IMR-90 (cell line): ENCODE measurements at regions not wholly inside any gene's neighbourhood (a gene's known extent, or its start where the extent isn't known, plus 50 kb on each side); places are given as distances from the start of the nearest gene placed in this dataset.

Experiments
- ATAC-seq: fragments of 200-7000 bp; cut with Tn5 transposase; 2 replicates; pipeline ENCODE4 v1.9.1; 2020; ENCODE audit warnings: low read depth, mild to moderate bottlenecking, moderate library complexity
- BruUV-seq: library from RNA; stranded (reverse); fragments of 400-500 nt; replicated peaks from 2 replicates; lab custom pipeline; 2021; lab: Mats Ljungman, UMichigan
- CTCF ChIA-PET: fragments of 300-600 bp; formaldehyde crosslinking; extraction: SDS; loops from one replicate; lab custom pipeline; 2021; ENCODE audit warnings: antibody characterized with exemption; lab: Yijun Ruan, JAX
- POLR2A ChIA-PET: fragments of 300-600 bp; sonication (Branson Sonifier 250); formaldehyde crosslinking; loops from one replicate; lab custom pipeline; 2022; ENCODE audit warnings: antibody characterized with exemption; ENCODE audit not compliant: unreplicated experiment; lab: Charles Lee
- DNase-seq: peaks from one replicate; pipeline ENCODE4 v3.0.0; 2013
- H2AFZ ChIP-seq: replicated peaks from 2 replicates; pipeline ENCODE3; 2013; ENCODE audit warnings: low read length, mild to moderate bottlenecking; ENCODE audit not compliant: poor library complexity
- H2AK5ac ChIP-seq: 2 replicates; pipeline ENCODE4 v1.6.1; 2013; ENCODE audit warnings: low read depth, low read length, inconsistent platforms
- H2AK9ac ChIP-seq: replicated peaks from 2 replicates; pipeline ENCODE3; 2013; ENCODE audit warnings: mild to moderate bottlenecking, low read depth, low read length, moderate library complexity; ENCODE audit not compliant: poor library complexity
- H2BK120ac ChIP-seq: 2 replicates; pipeline ENCODE4 v1.6.1; 2013; ENCODE audit warnings: low read depth, low read length, inconsistent platforms
- H2BK15ac ChIP-seq: 3 replicates; pipeline ENCODE4 v1.6.1; 2013; ENCODE audit warnings: low read depth, low read length, inconsistent platforms
- H2BK20ac ChIP-seq: 2 replicates; pipeline ENCODE4 v1.6.1; 2013; ENCODE audit warnings: low read depth, mild to moderate bottlenecking, inconsistent platforms, low read length, moderate library complexity
- H2BK5ac ChIP-seq: 2 replicates; pipeline ENCODE4 v1.6.1; 2013; ENCODE audit warnings: mild to moderate bottlenecking, low read depth, low read length, inconsistent platforms; ENCODE audit not compliant: poor library complexity, severe bottlenecking
- H3K14ac ChIP-seq: replicated peaks from 2 replicates; pipeline ENCODE4 v1.6.1; 2013; ENCODE audit warnings: low read depth, low read length, inconsistent platforms
- H3K18ac ChIP-seq: 2 replicates; pipeline ENCODE4 v1.6.1; 2013; ENCODE audit warnings: low read depth, low read length, control low read depth
- H3K23ac ChIP-seq: 2 replicates; pipeline ENCODE4 v1.6.1; 2013; ENCODE audit warnings: low read depth, low read length, inconsistent platforms
- H3K27ac ChIP-seq: 2 replicates; pipeline ENCODE4 v1.5.1; 2013; ENCODE audit warnings: mild to moderate bottlenecking, control low read depth, low read length; ENCODE audit not compliant: insufficient read depth
- H3K27me3 ChIP-seq: 2 replicates; pipeline ENCODE4 v1.6.1; 2013; ENCODE audit warnings: low read length; ENCODE audit not compliant: control insufficient read depth, insufficient read depth
- H3K36me3 ChIP-seq: 2 replicates; pipeline ENCODE4 v1.6.1; 2013; ENCODE audit warnings: low read length, mixed read lengths; ENCODE audit not compliant: control insufficient read depth, insufficient read depth
- H3K4ac ChIP-seq: 2 replicates; pipeline ENCODE4 v1.6.1; 2013; ENCODE audit warnings: low read depth, low read length, inconsistent platforms
- H3K4me1 ChIP-seq: 2 replicates; pipeline ENCODE4 v1.6.1; 2013; ENCODE audit warnings: low read length, mixed read lengths; ENCODE audit not compliant: control insufficient read depth, insufficient read depth
- H3K4me2 ChIP-seq: 2 replicates; pipeline ENCODE4 v1.6.1; 2013; ENCODE audit warnings: low read depth, mild to moderate bottlenecking, control low read depth, low read length, moderate library complexity
- H3K4me3 ChIP-seq: 2 replicates; pipeline ENCODE4 v1.5.1; 2013; ENCODE audit warnings: low read depth, mild to moderate bottlenecking, control low read depth, low read length, moderate library complexity; ENCODE audit not compliant: insufficient read depth
- H3K56ac ChIP-seq: 2 replicates; pipeline ENCODE4 v1.6.1; 2013; ENCODE audit warnings: low read length, inconsistent platforms; ENCODE audit not compliant: insufficient read depth; ENCODE audit errors: extremely low read depth
- H3K79me1 ChIP-seq, 2 experiments: 2 replicates each; pipeline ENCODE4 v1.6.1; 2013; ENCODE audit warnings: low read length in 2 of 2, inconsistent platforms in 1 of 2, low read depth in 1 of 2
- H3K9ac ChIP-seq: 2 replicates; pipeline ENCODE4 v1.6.1; 2013; ENCODE audit warnings: low read depth, low read length, control low read depth
- H3K9me1 ChIP-seq: 2 replicates; pipeline ENCODE4 v1.6.1; 2013; ENCODE audit warnings: low read length, inconsistent platforms; ENCODE audit not compliant: insufficient read depth
- H3K9me3 ChIP-seq: 2 replicates; pipeline ENCODE4 v1.6.1; 2013; ENCODE audit warnings: low read length; ENCODE audit not compliant: control insufficient read depth, insufficient read depth
- H4K20me1 ChIP-seq: 2 replicates; pipeline ENCODE4 v1.6.1; 2013; ENCODE audit warnings: low read length, inconsistent platforms; ENCODE audit not compliant: insufficient read depth
- H4K5ac ChIP-seq: 2 replicates; pipeline ENCODE4 v1.6.1; 2013; ENCODE audit warnings: mild to moderate bottlenecking, low read depth, low read length, control low read depth
- H4K8ac ChIP-seq, 2 experiments: 2 replicates each; pipeline ENCODE4 v1.6.1; 2013; ENCODE audit warnings: low read depth in 2 of 2, low read length in 2 of 2, control low read depth in 1 of 2, inconsistent platforms in 1 of 2
- H4K91ac ChIP-seq: 2 replicates; pipeline ENCODE4 v1.6.1; 2013; ENCODE audit warnings: low read depth, low read length, inconsistent platforms; ENCODE audit not compliant: insufficient read depth
- MAZ ChIP-seq: IDR thresholded peaks from 2 replicates; pipeline ENCODE4 v1.6.1; 2012; ENCODE audit warnings: low read depth, mild to moderate bottlenecking, low read length, improper control_type of control experiment, moderate library complexity, borderline replicate concordance
- MXI1 ChIP-seq: IDR thresholded peaks from 2 replicates; pipeline ENCODE4 v1.6.1; 2012; ENCODE audit warnings: low read depth, mild to moderate bottlenecking, low read length, moderate library complexity, borderline replicate concordance
- NFE2L2 ChIP-seq: fragments of 150-350 bp; IDR thresholded peaks from 2 replicates; pipeline ENCODE4 v1.6.1; 2016; ENCODE audit warnings: low read depth, mild to moderate bottlenecking, low read length
- WGBS, 2 experiments: methylation state at CpG; one replicate each; pipeline versions ENCODE4 v1.1.5 to v1.1.7; 2013; ENCODE audit warnings: missing lambda C conversion rate in 2 of 2; ENCODE audit not compliant: insufficient read length in 1 of 2; ENCODE audit errors: extremely low coverage in 2 of 2; 5-methylcytosine and 5-hydroxymethylcytosine counted together
- dilution Hi-C: fragments of 300-500 bp; cut with HindIII; formaldehyde crosslinking; loops from one replicate; pipeline ENCODE4 v1.14.3; 2018; ENCODE audit warnings: low sequenced_read_pairs; ENCODE audit not compliant: unreplicated experiment
- in situ Hi-C: fragments of 300-500 bp; cut with MboI; formaldehyde crosslinking; loops from 3 replicates; pipeline ENCODE4 v1.14.3; 2019; ENCODE audit warnings: low sequenced_read_pairs, inconsistent platforms, mixed read lengths
- intact Hi-C: fragments of 100-400 bp; cut with micrococcal nuclease; formaldehyde crosslinking; loops from 2 replicates; pipeline ENCODE4 v1.10.0; 2022
- TF ChIP-seq, protein P1 (sequence below): fragments of 150-350 bp; IDR thresholded peaks from 2 replicates; pipeline ENCODE4 v1.6.1; 2017; ENCODE audit warnings: mild to moderate bottlenecking, antibody characterized with exemption, low read length, low read depth
- TF ChIP-seq, protein P2 (sequence below): conservative IDR thresholded peaks from 2 replicates; pipeline ENCODE4 v1.5.1; 2012; ENCODE audit warnings: mild to moderate bottlenecking, low read depth, low read length, improper control_type of control experiment

DNA sequence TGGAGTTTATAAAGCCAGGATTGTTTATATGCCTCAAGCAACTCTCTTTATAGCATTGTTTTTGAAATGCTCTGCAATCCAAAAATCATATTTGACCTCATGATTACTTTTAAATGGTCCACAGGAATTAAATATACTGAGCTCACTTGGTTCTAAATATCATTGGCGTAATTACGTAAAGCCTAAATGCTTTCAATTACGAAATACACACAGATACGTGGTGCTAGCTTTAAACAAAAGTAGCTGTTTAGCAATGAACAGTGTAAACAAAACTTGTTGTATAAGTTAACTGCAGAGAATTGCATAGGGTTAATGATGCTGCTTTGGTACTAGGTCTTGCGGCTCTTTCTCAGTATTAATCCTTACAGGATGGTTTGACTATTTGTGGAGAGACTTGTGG lies 346.6 kb downstream of the COG6 start:
- H4K20me1 ChIP-seq: no peaks in the 10 kb centered on the region
- H3K23ac ChIP-seq: no peak overlapping the region
- ChIA-PET POLR2A (no interaction called here), CTCF (no interaction called here)
- no peak overlapping the region for H2BK20ac ChIP-seq
- no peak overlapping the region for H3K18ac ChIP-seq
- no peaks in the 10 kb centered on the region for H3K9me1 ChIP-seq
- DNase-seq (no peak), ATAC-seq (no peak)
- H3K27me3 ChIP-seq: no peaks in the 10 kb centered on the region
- H4K5ac ChIP-seq: no peak overlapping the region
- H3K36me3 ChIP-seq: no peaks in the 10 kb centered on the region
- H2BK5ac ChIP-seq: no peak overlapping the region
- TF ChIP-seq, protein P1, sequence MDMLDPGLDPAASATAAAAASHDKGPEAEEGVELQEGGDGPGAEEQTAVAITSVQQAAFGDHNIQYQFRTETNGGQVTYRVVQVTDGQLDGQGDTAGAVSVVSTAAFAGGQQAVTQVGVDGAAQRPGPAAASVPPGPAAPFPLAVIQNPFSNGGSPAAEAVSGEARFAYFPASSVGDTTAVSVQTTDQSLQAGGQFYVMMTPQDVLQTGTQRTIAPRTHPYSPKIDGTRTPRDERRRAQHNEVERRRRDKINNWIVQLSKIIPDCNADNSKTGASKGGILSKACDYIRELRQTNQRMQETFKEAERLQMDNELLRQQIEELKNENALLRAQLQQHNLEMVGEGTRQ: no peak
- TF ChIP-seq, protein P2, sequence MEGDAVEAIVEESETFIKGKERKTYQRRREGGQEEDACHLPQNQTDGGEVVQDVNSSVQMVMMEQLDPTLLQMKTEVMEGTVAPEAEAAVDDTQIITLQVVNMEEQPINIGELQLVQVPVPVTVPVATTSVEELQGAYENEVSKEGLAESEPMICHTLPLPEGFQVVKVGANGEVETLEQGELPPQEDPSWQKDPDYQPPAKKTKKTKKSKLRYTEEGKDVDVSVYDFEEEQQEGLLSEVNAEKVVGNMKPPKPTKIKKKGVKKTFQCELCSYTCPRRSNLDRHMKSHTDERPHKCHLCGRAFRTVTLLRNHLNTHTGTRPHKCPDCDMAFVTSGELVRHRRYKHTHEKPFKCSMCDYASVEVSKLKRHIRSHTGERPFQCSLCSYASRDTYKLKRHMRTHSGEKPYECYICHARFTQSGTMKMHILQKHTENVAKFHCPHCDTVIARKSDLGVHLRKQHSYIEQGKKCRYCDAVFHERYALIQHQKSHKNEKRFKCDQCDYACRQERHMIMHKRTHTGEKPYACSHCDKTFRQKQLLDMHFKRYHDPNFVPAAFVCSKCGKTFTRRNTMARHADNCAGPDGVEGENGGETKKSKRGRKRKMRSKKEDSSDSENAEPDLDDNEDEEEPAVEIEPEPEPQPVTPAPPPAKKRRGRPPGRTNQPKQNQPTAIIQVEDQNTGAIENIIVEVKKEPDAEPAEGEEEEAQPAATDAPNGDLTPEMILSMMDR: no peak
- no peak for TF ChIP-seq MAZ
- no peak for TF ChIP-seq MXI1
- no peak for TF ChIP-seq NFE2L2
- no peak overlapping the region for H2AK9ac ChIP-seq
- H3K79me1 ChIP-seq: no peaks in the 10 kb centered on the region
- dilution Hi-C loops: no loop called here
- in situ Hi-C loops: no loop called here
- intact Hi-C loops: no loop called here
- no peak overlapping the region for H2AK5ac ChIP-seq
- BruUV-seq: no TSS peak
- no CpG with 5 or more reads among the region's 5 CpGs for WGBS, 2 experiments
- H2AFZ ChIP-seq: no peak overlapping the region
- H2BK120ac ChIP-seq: no peak overlapping the region
- no peak overlapping the region for H3K14ac ChIP-seq
- no peak overlapping the region for H3K56ac ChIP-seq
- H2BK15ac ChIP-seq: no peak overlapping the region
- peaks cover 2% of the 10 kb centered on the region; the same call in 1 of the 2 replicates for H3K9me3 ChIP-seq
- no peak overlapping the region for H3K9ac ChIP-seq
- no peak overlapping the region for H4K8ac ChIP-seq
- H3K4me2 ChIP-seq: no peak overlapping the region
- H3K4me3 ChIP-seq: no peak overlapping the region
- H3K4ac ChIP-seq: no peak overlapping the region
- no peaks in the 10 kb centered on the region for H3K4me1 ChIP-seq
- no peak overlapping the region for H3K27ac ChIP-seq
- no peak overlapping the region for H4K91ac ChIP-seq
